ENCODE measurements at regions not wholly inside any gene's neighbourhood (a gene's known extent, or its start where the extent isn't known, plus 50 kb on each side); places are given as distances from the start of the nearest gene placed in this dataset.

- peaks cover 16 to 24% of the 10 kb centered on the region in 2 experiments; a peak in 3 of 5 replicates for H3K27me3 ChIP-seq (ENCODE audit: control insufficient read depth in 2 of 2, insufficient read depth in 2 of 2, low read length in 2 of 2)
- no peak for TF ChIP-seq MIER1 (IDR thresholded peaks at IDR 0.05; ENCODE audit: low read depth)
- TF ChIP-seq ERF (CRISPR knock-in tag; IDR thresholded peaks at IDR 0.05), result no peak
- no peak for TF ChIP-seq ZKSCAN8 (CRISPR knock-in tag; IDR thresholded peaks at IDR 0.05)
- no peak for TF ChIP-seq ZNF143 (CRISPR knock-in tag; IDR thresholded peaks at IDR 0.05)
- no peak for TF ChIP-seq ZBTB43 (CRISPR knock-in tag; IDR thresholded peaks at IDR 0.05)
- no peak for TF ChIP-seq ZNF41 (CRISPR knock-in tag; conservative IDR thresholded peaks at IDR 0.05)
- TF ChIP-seq ZNF699 (CRISPR knock-in tag; IDR thresholded peaks at IDR 0.05; ENCODE audit: insufficient replicate concordance), result no peak
- TF ChIP-seq ARNT (IDR thresholded peaks at IDR 0.05), result no peak
- TF ChIP-seq BRF2 (IDR thresholded peaks at IDR 0.05; ENCODE audit: borderline replicate concordance, insufficient read depth, insufficient read length), result no peak
- TF ChIP-seq CBX1 (IDR thresholded peaks at IDR 0.05; ENCODE audit: low read depth), result no peak
- TF ChIP-seq SOX6 (IDR thresholded peaks at IDR 0.05), result no peak
- TF ChIP-seq ZNF395 (CRISPR knock-in tag; IDR thresholded peaks at IDR 0.05), result no peak
- no peak for TF ChIP-seq IRF2 (CRISPR knock-in tag; IDR thresholded peaks at IDR 0.05)
- no peak for TF ChIP-seq CEBPG (CRISPR knock-in tag; IDR thresholded peaks at IDR 0.05)
- TF ChIP-seq CEBPG (tag; conservative IDR thresholded peaks at IDR 0.05 in 1 of 2, IDR thresholded peaks at IDR 0.05 in 1 of 2), result no peak
- TF ChIP-seq PRPF4 (IDR thresholded peaks at IDR 0.05; ENCODE audit: insufficient read depth, low read depth, low read length, poor library complexity, severe bottlenecking), result no peak
- TF ChIP-seq MLX (CRISPR knock-in tag; conservative IDR thresholded peaks at IDR 0.05), result no peak
- no peak for FAIRE-seq
- no peak overlapping the region for H3K4me2 ChIP-seq (ENCODE audit: insufficient read depth, low read length)
- no peak overlapping the region for H2AFZ ChIP-seq (ENCODE audit: low read depth, low read length)
- CTCF ChIA-PET (ENCODE audit: low intra/inter-chr PET ratio), result no interaction called here
- H4K20me1 ChIP-seq (replicated peaks; ENCODE audit: control insufficient read depth, insufficient read depth, low read length), result no peaks in the 10 kb centered on the region
- H3K4me3 ChIP-seq, result no peak overlapping the region
- H3K27ac ChIP-seq (ENCODE audit: extremely low read depth, low read depth, low read length), result no peak overlapping the region
- H3K9me3 ChIP-seq (replicated peaks; ENCODE audit: control insufficient read depth, insufficient read depth, low read depth, low read length), result no peaks in the 10 kb centered on the region
- no peaks in the 10 kb centered on the region for H3K4me1 ChIP-seq (replicated peaks in 1 of 2; ENCODE audit: control insufficient read depth in 2 of 2, insufficient read depth in 2 of 2, low read length in 2 of 2)
- H3K9ac ChIP-seq (ENCODE audit: insufficient read depth in 1 of 2, low read depth in 2 of 2, low read length in 2 of 2), result no peak overlapping the region
- 0% methylated on average over 5 of the region's 5 CpGs for WGBS (ENCODE audit: insufficient coverage, low coverage, missing lambda C conversion rate)
- in situ Hi-C loops (cut with MboI) (no loop called here), intact Hi-C loops (cut with micrococcal nuclease) (no loop called here)
- DNase-seq (ENCODE audit: extremely low read depth in 1 of 4, low spot score in 3 of 4), result no peak
- no TSS peak for BruUV-seq (replicated peaks)
- no peaks in the 10 kb centered on the region for H3K9me1 ChIP-seq (ENCODE audit: control insufficient read depth, insufficient read depth, low read length)
- ATAC-seq, result no peak
- POLR2A ChIA-PET, result interaction anchor here (0.7 kb wide), 1 partner anchor 407 kb away, joined by 4 read pairs; no protein-coding TSS in a partner anchor
- no peaks in the 10 kb centered on the region for H3K79me2 ChIP-seq (ENCODE audit: control insufficient read depth, insufficient read depth, low read length)
- H3K36me3 ChIP-seq (ENCODE audit: control insufficient read depth, insufficient read depth, low read length), result no peaks in the 10 kb centered on the region
Measured at GRCh38 chr16:55083052-55083451, 152.4 kb downstream of the IRX5 start.

Measured in K562 (cell line).